Fibroblast of the aortic adventitia (primary cell): ENCODE measurements at regions not wholly inside any gene's neighbourhood (a gene's known extent, or its start where the extent isn't known, plus 50 kb on each side); places are given as distances from the start of the nearest gene placed in this dataset.
"Not testable (repeated sequence)": the region's sequence is repeated elsewhere in the genome, so short reads cannot be mapped to it uniquely, and the experiment has no call there.

Source experiments
- DNase-seq: peaks from one replicate; pipeline ENCODE4 v3.0.0-alpha.2; 2010; ENCODE audit warnings: low read depth
- H3K4me3 ChIP-seq: 2 replicates; pipeline ENCODE4 v1.5.1; 2011; ENCODE audit warnings: low read depth, mild to moderate bottlenecking, control low read depth, low read length, moderate library complexity
- TF ChIP-seq, protein P1 (sequence below): IDR thresholded peaks from 2 replicates; pipeline ENCODE4 v1.5.1; 2011; ENCODE audit warnings: mild to moderate bottlenecking, low read length, control low read depth, inconsistent platforms; ENCODE audit not compliant: insufficient read depth

- H3K4me3 ChIP-seq = no peak overlapping the region
- TF ChIP-seq, protein P1, sequence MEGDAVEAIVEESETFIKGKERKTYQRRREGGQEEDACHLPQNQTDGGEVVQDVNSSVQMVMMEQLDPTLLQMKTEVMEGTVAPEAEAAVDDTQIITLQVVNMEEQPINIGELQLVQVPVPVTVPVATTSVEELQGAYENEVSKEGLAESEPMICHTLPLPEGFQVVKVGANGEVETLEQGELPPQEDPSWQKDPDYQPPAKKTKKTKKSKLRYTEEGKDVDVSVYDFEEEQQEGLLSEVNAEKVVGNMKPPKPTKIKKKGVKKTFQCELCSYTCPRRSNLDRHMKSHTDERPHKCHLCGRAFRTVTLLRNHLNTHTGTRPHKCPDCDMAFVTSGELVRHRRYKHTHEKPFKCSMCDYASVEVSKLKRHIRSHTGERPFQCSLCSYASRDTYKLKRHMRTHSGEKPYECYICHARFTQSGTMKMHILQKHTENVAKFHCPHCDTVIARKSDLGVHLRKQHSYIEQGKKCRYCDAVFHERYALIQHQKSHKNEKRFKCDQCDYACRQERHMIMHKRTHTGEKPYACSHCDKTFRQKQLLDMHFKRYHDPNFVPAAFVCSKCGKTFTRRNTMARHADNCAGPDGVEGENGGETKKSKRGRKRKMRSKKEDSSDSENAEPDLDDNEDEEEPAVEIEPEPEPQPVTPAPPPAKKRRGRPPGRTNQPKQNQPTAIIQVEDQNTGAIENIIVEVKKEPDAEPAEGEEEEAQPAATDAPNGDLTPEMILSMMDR = no peak
- no peak for DNase-seq
These were observed 353.2 kb downstream of the SPRY2 start for GRCh38 chr13:79987761-79988160.

DNA sequence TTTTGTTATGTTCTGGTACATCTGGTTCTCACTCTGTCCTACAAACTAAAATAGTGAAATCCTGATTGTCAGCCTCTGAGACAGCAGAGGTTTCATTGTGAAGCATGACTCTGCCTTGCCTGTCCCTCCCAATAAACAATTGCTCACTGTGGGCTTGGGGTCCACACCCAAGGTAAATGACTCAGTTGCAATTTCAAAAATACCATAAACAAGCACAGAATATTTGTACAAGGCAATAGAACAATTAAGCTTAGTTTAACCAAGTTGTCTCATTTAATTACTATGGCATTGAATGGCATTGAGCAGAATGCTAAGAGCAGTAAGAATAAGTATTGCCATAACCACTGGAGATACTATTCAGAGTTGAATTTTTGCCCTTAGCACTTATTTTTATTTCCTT, 353.6 kb downstream of the SPRY2 start:
- no peak overlapping the region for H3K4me3 ChIP-seq
- DNase-seq = peak; percentile 23
- TF ChIP-seq, protein P1 = no peak

DNA sequence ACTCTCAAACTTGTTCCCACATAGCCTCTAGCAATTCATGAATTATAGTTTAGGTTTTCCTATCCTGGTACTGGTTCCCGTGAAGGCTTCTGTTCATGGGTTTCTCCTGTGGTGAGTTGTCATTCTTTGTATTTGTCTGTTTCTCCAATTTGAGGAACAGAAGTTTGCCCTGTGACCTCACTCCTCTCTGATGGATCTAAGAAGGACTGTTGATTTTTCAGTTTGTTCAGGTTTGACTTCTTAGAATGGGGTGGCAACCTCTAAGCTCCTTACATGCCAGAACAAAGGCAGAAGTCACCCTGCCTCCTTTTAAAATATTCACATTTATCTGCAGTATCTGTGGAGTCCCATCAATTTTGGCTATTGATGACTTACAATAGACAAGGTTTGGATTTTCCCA, 354.0 kb downstream of the SPRY2 start:
- TF ChIP-seq, protein P1 = no peak
- no peak for DNase-seq
- no peak overlapping the region for H3K4me3 ChIP-seq

DNA sequence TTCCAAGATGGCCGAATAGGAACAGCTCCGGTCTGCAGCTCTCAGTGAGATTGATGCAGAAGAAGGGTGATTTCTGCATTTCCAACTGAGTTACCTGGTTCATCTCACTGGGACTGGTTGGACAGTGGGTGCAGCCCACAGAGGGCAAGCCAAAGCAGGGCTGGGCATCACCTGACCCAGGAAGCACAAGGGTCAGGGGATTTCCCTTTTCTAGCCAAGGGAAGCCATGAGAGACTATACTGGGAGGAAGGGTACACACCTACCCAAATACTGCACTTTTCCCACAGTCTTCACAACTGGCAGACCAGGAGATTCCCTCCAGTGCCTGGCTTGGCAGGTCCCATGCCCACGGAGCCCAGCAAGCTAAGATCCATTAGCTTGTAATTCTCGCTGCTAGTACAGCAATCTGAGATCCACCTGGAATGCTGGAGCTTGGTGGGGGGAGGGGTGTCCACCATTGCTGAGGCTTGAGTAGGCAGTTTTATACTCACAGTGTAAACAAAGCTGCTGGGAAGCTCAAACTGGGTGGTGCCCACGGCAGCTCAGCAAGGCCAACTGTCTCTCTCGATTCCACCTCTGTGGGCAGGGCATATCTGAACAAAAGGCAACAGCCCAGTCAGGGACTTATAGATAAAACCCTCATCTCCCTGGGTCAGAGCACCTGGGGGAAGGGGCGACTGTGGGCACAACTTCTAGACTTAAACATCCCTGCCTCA, 365.8 kb downstream of the SPRY2 start:
- H3K4me3 ChIP-seq, DNase-seq: not testable (repeated sequence)

DNA sequence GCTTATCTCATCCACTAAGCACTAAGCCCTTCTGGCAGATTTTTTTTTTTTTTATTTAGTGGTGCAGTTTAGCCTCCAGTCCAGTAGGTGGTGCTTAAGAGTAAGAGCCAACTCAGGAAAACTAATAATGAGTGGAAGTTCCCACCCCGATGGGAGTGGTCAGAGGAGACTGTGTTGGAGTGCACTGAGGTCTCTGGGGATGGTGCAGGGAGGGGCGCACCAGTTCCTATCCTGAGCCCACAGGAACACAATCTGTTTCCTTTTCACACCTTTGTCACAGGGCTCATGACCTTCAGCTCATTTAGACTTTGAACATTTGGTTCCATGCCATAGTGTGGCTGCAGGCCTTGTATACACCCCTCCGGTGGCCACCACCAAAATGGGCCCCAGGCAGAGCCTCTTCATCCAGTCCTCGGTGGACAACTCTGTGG, 367.4 kb downstream of the SPRY2 start:
- DNase-seq = no peak
- TF ChIP-seq, protein P1 = peak; percentile 49
- H3K4me3 ChIP-seq = no peak overlapping the region

DNA sequence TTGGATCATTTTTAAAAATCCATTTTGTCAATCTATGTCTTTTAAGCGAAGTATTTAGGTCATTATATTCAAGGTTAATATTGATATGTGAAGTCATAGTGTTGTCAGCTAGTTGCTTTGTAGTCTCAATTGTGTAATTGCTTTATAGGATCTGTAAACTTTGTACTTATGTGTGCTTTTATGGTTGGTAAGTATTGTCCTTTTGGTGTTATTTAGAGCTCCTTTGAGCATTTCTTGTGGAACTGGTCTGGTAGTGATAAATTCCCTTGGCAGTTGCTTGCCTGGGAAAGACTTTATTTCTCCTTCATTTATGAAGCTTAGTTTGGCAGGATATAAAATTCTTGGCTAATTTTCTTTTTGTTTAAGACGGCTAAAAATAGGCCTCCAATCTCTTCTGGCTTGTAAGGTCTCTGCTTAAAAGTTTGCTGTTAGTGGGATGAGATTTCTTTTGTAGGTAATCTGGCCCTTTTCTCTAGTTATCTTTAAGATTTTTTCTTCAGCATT, 368.8 kb downstream of the SPRY2 start:
- no peak overlapping the region for H3K4me3 ChIP-seq
- TF ChIP-seq, protein P1 = no peak
- DNase-seq = no peak

GRCh38 chr13:79966493-79966895, 374.4 kb downstream of the SPRY2 start:
- DNase-seq = peak; percentile 17
- H3K4me3 ChIP-seq = no peak overlapping the region
- TF ChIP-seq, protein P1 = no peak
